DND-41 (cell line): ENCODE measurements at regions not wholly inside any gene's neighbourhood (a gene's known extent, or its start where the extent isn't known, plus 50 kb on each side); places are given as distances from the start of the nearest gene placed in this dataset.

Source experiments
- EZH2 ChIP-seq: IDR thresholded peaks from 3 replicates; pipeline ENCODE4 v1.6.1; 2012; ENCODE audit warnings: borderline replicate concordance, low read depth, mild to moderate bottlenecking, moderate library complexity, low read length, inconsistent platforms; ENCODE audit not compliant: severe bottlenecking
- TF ChIP-seq, protein P1 (sequence below): IDR thresholded peaks from 2 replicates; pipeline ENCODE4 v1.5.1; 2012; ENCODE audit warnings: borderline replicate concordance, low read length, moderate library complexity, mild to moderate bottlenecking; ENCODE audit not compliant: poor library complexity, severe bottlenecking; ENCODE audit errors: extremely low read depth

DNA sequence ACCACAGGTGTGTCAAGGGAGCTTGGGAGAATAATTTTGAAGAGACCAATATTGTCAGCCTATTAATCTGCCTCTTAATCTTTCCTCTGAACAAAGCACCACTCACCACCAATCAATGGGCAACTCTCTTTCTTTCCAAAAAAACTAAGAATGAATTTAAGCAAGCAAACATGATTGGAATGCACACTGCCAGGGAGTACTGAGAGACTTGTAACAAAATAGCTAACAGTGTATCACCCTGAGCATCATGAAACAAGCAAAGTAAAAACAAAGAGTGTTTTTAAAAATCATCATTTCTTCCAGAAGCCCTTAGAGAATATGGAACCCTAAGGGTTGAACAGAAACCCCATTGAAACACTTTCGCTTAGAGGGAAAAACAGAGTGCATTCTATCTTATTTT lies 299.7 kb downstream of the DSEL start:
- TF ChIP-seq, protein P1, sequence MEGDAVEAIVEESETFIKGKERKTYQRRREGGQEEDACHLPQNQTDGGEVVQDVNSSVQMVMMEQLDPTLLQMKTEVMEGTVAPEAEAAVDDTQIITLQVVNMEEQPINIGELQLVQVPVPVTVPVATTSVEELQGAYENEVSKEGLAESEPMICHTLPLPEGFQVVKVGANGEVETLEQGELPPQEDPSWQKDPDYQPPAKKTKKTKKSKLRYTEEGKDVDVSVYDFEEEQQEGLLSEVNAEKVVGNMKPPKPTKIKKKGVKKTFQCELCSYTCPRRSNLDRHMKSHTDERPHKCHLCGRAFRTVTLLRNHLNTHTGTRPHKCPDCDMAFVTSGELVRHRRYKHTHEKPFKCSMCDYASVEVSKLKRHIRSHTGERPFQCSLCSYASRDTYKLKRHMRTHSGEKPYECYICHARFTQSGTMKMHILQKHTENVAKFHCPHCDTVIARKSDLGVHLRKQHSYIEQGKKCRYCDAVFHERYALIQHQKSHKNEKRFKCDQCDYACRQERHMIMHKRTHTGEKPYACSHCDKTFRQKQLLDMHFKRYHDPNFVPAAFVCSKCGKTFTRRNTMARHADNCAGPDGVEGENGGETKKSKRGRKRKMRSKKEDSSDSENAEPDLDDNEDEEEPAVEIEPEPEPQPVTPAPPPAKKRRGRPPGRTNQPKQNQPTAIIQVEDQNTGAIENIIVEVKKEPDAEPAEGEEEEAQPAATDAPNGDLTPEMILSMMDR: no peak
- no peak for TF ChIP-seq EZH2
